Muscle layer of colon (tissue), 2 donors: ENCODE measurements at regions not wholly inside any gene's neighbourhood (a gene's known extent, or its start where the extent isn't known, plus 50 kb on each side); places are given as distances from the start of the nearest gene placed in this dataset.

Experiments
- H3K27ac ChIP-seq: one replicate; pipeline ENCODE4 v1.7.0; 2013; ENCODE audit warnings: low read depth, mild to moderate bottlenecking, low read length, moderate library complexity
- H3K27me3 ChIP-seq, 2 donors: one replicate each; pipeline ENCODE4 v1.7.0; 2013; ENCODE audit warnings: low read length in 2 of 2, mild to moderate bottlenecking in 2 of 2; ENCODE audit not compliant: insufficient read depth in 2 of 2, control insufficient read depth in 1 of 2
- H3K36me3 ChIP-seq: one replicate; pipeline ENCODE4 v1.7.0; 2013; ENCODE audit warnings: mild to moderate bottlenecking, low read length; ENCODE audit not compliant: insufficient read depth
- H3K4me1 ChIP-seq: one replicate; pipeline ENCODE4 v1.7.0; 2013; ENCODE audit warnings: mild to moderate bottlenecking, low read length; ENCODE audit not compliant: insufficient read depth
- H3K4me3 ChIP-seq, 2 donors: one replicate each; pipeline ENCODE4 v1.7.0; 2013; ENCODE audit warnings: low read length in 2 of 2, low read depth in 1 of 2, mild to moderate bottlenecking in 1 of 2, moderate library complexity in 1 of 2
- H3K9ac ChIP-seq: one replicate; pipeline ENCODE4 v1.7.0; 2013; ENCODE audit warnings: low read length
- H3K9me3 ChIP-seq: one replicate; pipeline ENCODE4 v1.7.0; 2013; ENCODE audit warnings: mild to moderate bottlenecking, low read length
- donor health status: abdominal sarcoma.
- donor health status: Adenocarcinoma of cecum.

DNA sequence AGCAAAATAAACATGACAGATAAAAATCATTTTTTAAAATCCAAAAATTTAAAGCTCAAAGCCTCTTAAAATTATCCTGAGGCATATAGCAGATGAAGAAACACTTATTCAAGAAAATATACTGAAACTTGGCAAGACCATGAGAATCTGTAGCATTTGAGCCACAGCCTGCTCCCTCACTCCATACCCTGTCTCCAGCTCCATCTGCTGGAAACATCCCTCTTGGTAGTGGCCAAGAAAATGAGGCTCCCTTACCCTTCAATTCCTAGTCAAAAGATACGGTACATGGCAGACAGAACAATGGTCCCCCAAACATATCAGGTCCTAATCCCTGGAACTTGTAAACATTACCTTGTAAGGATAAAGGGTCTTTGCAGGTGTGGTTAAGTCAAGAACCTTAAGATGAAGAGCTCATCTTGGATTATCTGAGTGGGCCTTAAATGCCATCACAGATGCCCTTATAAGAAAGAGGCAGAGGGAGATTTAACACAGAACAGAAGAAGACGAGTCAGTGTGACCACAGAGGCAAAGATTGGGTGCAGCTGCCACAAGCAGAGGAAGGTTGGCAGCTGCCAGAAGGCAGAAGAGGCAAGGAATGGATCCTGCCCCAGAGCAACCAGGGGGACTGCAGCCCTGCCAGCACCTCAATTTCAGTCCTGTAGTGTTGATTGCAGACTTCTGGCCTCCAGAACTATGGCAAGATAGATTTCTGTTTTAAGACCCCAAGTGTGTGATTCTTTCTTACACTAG is 149.4 kb downstream of the ZNF248 start:
- Histone ChIP-seq H3K4me3 (no peak overlapping the region), H3K9me3 (no peaks in the 10 kb centered on the region), H3K4me1 (peaks cover 13% of the 10 kb centered on the region), H3K36me3 (no peaks in the 10 kb centered on the region), H3K27me3 (no peaks in the 10 kb centered on the region), H3K9ac (no peak overlapping the region), H3K27ac (no peak overlapping the region)

DNA sequence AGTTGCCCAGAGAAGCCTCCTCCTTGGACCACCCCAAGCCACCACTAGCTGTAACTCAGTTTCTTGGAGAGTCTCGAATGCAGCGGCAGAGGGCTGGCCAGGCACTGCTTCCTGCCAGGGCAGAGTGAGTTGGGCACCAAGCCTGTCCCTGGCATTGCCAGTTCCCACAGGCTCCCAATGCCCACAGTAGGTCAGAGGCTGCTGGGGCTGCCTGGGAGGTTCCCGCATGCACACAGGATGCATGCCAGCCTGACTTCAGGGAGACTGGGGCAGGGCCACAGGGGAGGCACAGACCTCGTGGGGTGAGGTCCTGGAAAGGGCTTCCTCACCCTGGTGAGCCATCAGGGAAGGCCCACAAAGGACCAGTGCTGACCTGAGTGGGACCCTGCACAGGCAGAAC is 152.8 kb downstream of the ZNF248 start:
- Histone ChIP-seq H3K27me3 (no peaks in the 10 kb centered on the region), H3K4me3 (no peak overlapping the region), H3K9ac (no peak overlapping the region), H3K9me3 (no peaks in the 10 kb centered on the region), H3K4me1 (no peaks in the 10 kb centered on the region), H3K36me3 (no peaks in the 10 kb centered on the region), H3K27ac (no peak overlapping the region)

DNA sequence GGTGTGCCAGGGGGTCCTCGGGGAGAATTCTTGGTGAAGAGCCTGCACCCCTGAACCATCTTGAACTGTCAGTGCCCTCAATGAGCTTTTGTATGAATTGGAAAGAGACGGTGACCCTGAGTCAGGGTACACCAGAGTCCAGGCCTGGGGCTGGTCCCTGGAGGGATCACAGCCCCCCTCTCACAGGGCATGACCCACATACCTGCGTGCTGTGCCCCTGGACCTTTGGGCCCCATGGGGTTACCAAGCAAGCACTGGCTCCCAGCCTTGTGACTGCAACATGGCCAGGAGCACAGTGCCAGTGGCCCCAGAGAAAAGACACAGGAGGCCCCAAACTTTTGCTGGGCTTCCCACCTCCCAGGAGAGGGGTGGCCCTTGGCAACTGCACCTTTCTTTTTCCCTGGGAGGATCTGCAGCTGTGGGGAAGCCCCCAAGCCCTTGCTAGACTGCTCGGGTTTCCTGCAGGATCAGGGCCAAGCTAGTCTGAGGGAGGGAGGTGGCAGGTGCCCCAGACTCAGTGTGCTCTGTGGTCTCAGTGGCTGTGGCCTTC is 153.5 kb downstream of the ZNF248 start:
- no peaks in the 10 kb centered on the region for H3K4me1 ChIP-seq
- H3K27ac ChIP-seq, result no peak overlapping the region
- no peak overlapping the region for H3K4me3 ChIP-seq
- H3K9ac ChIP-seq, result no peak overlapping the region
- H3K27me3 ChIP-seq, result no peaks in the 10 kb centered on the region
- no peaks in the 10 kb centered on the region for H3K36me3 ChIP-seq
- no peaks in the 10 kb centered on the region for H3K9me3 ChIP-seq

DNA sequence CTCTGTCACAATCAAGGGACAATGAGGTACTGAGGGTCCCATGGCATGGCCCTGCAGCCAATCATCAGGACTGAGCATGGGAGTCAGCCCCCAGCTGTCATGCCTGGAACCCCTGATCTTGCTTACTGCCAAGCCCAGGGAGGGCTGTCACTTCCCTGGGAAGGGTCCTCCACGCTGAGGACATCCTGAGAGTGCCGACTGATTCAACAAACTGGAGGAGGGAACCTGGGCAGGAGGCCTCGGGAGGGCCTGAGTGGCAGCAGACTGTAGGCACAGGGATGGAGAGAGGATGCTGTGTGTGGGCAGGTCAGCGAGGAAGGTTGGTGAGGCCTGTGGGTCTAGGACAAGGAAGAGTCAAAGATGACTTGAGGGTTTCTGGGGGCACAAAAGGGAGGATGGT is 154.3 kb downstream of the ZNF248 start:
- no peaks in the 10 kb centered on the region for H3K36me3 ChIP-seq
- no peak overlapping the region for H3K27ac ChIP-seq
- no peaks in the 10 kb centered on the region for H3K4me1 ChIP-seq
- H3K9ac ChIP-seq, result no peak overlapping the region
- no peaks in the 10 kb centered on the region for H3K27me3 ChIP-seq
- no peaks in the 10 kb centered on the region for H3K9me3 ChIP-seq
- no peak overlapping the region for H3K4me3 ChIP-seq

DNA sequence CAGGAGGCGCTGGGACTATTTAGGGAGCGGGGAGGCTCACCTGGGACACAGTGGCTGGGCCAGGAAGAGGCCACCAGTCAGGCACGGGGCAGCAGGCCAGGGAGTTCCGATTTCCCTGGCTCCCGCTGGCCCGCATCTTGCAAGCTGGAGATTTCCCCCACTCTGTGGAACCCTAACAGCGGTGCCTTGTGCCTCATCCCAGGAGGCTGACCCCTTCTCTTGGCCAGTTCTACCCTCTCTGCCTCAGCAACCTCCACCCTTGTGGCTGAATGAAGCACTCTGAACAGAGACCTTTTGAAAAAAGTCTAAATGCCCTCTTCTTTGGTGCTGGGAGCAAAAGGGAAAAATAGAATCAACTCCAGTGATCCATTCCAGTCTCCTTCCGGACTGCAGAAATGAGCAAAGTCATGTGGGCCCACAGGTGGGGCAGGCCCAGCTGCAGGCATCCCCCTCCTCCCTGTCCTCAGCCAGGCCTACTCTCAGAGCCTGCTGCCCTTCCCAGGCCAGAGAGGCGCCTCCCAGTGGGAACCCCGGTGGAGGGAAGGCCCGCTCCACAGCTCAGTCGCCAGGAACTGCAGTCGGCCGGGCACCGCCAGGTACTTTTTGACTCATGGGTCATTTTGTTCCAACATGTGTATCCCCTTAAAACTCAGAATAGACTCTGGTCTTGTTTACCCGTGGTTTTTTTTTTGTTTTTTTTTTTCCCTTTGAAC is 155.5 kb downstream of the ZNF248 start:
- H3K9me3 ChIP-seq, result no peaks in the 10 kb centered on the region
- no peak overlapping the region for H3K9ac ChIP-seq
- H3K27me3 ChIP-seq, result no peaks in the 10 kb centered on the region
- no peaks in the 10 kb centered on the region for H3K4me1 ChIP-seq
- H3K27ac ChIP-seq, result no peak overlapping the region
- H3K36me3 ChIP-seq, result no peaks in the 10 kb centered on the region
- no peak overlapping the region for H3K4me3 ChIP-seq

DNA sequence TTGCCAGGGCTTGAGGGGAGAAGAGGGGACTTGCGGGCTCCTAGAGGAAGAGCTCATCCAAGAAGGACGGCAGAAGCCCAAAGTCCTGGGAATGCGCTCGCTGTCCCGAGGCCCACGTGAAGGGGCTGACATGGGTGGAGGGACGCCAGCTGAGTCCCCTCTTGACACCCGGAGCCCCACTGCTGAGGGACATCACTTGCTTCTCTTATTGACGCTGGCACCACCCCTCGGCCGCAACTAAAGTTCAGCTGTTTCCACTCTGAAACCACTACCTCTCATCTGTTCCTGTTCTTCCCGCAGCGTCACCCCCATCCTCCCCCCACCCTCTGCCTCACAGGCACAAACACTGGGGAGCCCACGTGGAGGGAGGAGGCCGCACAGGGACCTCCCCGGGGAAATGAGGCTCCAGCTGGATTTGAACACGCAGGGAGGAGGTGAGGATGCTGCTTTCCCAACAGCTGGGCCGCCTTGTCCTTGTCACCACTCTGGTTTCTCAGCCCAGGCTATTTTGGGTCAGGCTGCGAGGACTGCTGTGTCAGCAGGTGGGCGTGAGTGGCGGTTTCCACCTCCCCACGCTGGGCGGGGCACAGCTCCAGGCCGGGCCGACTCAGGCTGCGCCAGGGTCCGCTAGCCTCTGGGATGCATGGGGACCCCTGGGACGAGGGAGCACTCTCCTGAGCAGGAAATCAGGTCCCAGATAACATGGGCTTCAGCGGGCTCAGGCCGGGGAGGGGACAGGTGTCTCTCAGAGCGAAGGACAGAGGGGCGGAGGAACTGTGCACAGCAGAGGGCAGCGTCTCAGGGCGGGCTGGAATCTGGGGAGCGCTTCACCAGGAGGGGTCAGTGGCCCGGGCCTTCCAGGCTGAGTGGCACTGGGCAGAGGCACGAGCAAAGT is 156.3 kb downstream of the ZNF248 start:
- H3K4me3 ChIP-seq, result no peak overlapping the region
- H3K27me3 ChIP-seq, result no peaks in the 10 kb centered on the region
- no peak overlapping the region for H3K27ac ChIP-seq
- H3K36me3 ChIP-seq, result no peaks in the 10 kb centered on the region
- H3K9me3 ChIP-seq, result no peaks in the 10 kb centered on the region
- H3K9ac ChIP-seq, result no peak overlapping the region
- no peaks in the 10 kb centered on the region for H3K4me1 ChIP-seq

DNA sequence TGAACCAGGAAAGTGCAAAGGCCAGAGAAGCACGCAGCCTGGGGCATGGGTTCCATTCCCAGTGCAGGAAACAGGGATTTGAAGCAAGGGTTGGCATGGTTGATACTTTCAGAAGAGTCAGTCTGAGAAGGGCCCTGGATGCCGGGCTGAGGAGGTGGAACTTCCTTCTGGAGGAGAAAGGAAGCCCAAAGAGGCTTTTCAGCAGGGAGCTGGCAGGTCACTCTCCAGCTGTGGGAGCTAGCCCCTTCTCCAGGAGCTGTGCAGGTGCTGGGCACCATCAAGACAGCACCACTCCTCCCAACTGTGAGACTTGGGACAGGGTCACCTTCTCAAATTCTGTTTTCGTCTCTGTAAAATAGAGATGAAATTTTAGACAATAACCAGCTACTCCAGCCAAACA is 169.8 kb downstream of the ZNF248 start:
- no peaks in the 10 kb centered on the region for H3K36me3 ChIP-seq
- peaks cover 4% of the 10 kb centered on the region for H3K9me3 ChIP-seq
- no peaks in the 10 kb centered on the region for H3K4me1 ChIP-seq
- no peak overlapping the region for H3K9ac ChIP-seq
- H3K27me3 ChIP-seq, result no peaks in the 10 kb centered on the region
- no peak overlapping the region for H3K27ac ChIP-seq
- no peak overlapping the region for H3K4me3 ChIP-seq

DNA sequence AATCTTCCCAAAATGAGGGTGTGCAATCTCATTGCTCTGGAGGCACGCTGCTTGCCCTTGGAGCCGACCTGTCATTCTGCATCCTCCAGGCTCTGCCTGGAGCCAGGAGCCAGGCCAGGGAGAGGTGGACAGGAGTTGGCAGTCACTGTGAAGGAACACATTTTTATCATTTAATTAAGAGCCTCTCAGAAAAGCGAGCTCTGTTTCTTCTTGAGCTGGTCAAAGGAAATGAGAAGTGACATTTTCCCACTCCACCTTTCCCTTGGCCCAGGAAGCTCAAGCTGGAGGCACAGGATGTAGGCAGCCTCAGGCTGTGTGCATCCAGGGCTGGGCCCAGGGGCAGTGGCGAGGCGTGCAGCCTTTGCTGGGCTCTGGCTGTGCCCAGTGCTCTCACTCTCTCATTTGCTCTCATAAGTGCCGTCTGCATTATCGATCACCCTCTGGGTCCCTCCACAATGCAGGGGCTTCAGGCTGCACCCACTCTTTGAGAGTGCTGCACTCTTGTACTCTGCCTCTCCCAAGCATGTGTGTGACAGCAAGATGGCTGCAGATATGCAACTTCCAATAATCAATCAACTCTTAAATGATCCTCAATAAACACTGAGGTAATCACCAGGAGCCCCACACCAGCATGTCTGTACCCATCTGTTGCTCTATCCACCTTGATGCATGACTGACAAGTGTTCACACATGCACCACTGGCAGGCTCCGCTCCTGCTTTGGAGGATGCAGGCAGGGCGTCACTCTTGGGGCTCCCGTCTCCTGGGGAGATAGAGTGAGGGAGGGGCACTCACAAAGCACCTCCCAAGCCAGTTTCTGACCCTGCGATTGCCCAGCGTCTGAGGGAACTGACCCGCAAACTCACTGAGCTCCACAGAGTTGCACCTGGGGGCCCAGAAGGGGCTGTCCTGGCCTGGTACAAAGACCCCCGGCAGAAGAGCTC is 171.4 kb downstream of the ZNF248 start:
- Histone ChIP-seq H3K9me3 (peaks cover 4% of the 10 kb centered on the region), H3K4me1 (no peaks in the 10 kb centered on the region), H3K4me3 (no peak overlapping the region), H3K9ac (no peak overlapping the region), H3K27me3 (no peaks in the 10 kb centered on the region), H3K36me3 (no peaks in the 10 kb centered on the region), H3K27ac (no peak overlapping the region)

DNA sequence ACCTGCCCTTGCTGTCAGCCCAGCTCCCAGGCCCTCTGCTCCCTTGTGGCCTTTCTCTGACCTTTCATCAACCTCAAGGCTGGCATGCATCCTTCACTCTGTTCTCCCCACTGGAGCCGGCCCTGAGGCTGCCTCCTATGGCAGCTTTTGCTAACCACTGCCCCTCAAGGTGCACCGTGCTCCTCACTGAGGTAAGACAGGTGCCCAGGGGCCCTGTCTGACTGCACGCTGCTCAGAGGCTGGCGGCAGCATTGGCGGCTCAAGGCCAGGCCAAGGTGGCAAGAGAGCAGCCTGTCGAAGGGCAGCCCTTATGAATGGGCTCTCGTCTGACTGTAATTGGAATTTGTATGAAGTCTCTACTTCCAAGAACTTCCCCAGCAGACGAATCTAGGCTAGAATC is 172.6 kb downstream of the ZNF248 start:
- H3K27me3 ChIP-seq, result no peaks in the 10 kb centered on the region
- peaks cover 4% of the 10 kb centered on the region for H3K9me3 ChIP-seq
- no peak overlapping the region for H3K27ac ChIP-seq
- H3K36me3 ChIP-seq, result no peaks in the 10 kb centered on the region
- no peaks in the 10 kb centered on the region for H3K4me1 ChIP-seq
- no peak overlapping the region for H3K9ac ChIP-seq
- H3K4me3 ChIP-seq, result no peak overlapping the region

DNA sequence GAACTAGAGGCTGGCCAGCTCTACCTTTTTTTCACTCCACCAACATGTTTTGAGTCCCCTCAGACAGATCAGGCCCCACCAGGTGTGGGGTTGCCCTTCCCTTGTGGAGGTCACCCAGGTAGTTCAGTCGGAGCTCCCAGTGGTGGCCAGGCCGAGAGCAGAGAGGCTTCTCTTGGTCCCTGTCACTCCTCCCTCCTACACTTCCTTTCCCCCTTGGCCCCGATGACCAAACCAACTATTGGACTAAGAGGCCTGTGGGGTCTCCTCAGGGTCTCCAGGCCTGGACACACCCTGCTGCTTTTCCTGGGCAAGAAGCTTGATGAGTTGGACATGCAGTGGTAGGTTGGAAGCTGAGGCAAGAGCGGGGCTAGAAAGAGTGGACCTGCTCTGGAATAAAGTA is 174.8 kb downstream of the ZNF248 start:
- H3K9ac ChIP-seq, result no peak overlapping the region
- H3K4me1 ChIP-seq, result no peaks in the 10 kb centered on the region

More for the DNA sequence above, 174.8 kb downstream of the ZNF248 start:
- Histone ChIP-seq H3K27me3 (no peaks in the 10 kb centered on the region), H3K27ac (no peak overlapping the region), H3K4me3 (no peak overlapping the region), H3K9me3 (no peaks in the 10 kb centered on the region), H3K36me3 (no peaks in the 10 kb centered on the region)
